Lung (tissue), 11 donors: ENCODE measurements at regions not wholly inside any gene's neighbourhood (a gene's known extent, or its start where the extent isn't known, plus 50 kb on each side); places are given as distances from the start of the nearest gene placed in this dataset.
"Not testable (repeated sequence)": the region's sequence is repeated elsewhere in the genome, so short reads cannot be mapped to it uniquely, and the experiment has no call there.

Experiments used
- ATAC-seq: fragments of 200-7000 bp; cut with Tn5 transposase; one replicate; pipeline ENCODE4 v1.9.1; 2020; ENCODE audit warnings: moderate number of reproducible peaks; ENCODE audit not compliant: insufficient read depth, low FRiP score
- DNase-seq, 3 donors: peaks; one replicate each; pipeline ENCODE4 v3.0.0-alpha.2; 2013 to 2017
- H3K27ac ChIP-seq, 2 donors: one replicate each; pipeline ENCODE4 v1.5.1; 2013; ENCODE audit warnings: mild to moderate bottlenecking in 2 of 2, moderate library complexity in 2 of 2, control low read depth in 1 of 2, inconsistent platforms in 1 of 2, low read depth in 1 of 2, low read length in 1 of 2
- H3K27me3 ChIP-seq, 3 donors: one replicate each; pipeline ENCODE4 v1.5.1; 2013; ENCODE audit warnings: low read length in 2 of 3; ENCODE audit not compliant: control insufficient read depth in 3 of 3, insufficient read depth in 3 of 3
- H3K36me3 ChIP-seq, 4 donors: one replicate each; pipeline ENCODE4 v1.5.1; 2013; ENCODE audit warnings: low read length in 4 of 4, mild to moderate bottlenecking in 1 of 4, moderate library complexity in 1 of 4; ENCODE audit not compliant: control insufficient read depth in 4 of 4, insufficient read depth in 4 of 4
- H3K4me1 ChIP-seq, 5 donors: one replicate each; pipeline ENCODE4 v1.5.1; 2013; ENCODE audit warnings: low read length in 5 of 5, mild to moderate bottlenecking in 2 of 5, moderate library complexity in 1 of 5; ENCODE audit not compliant: control insufficient read depth in 5 of 5, insufficient read depth in 5 of 5
- H3K4me3 ChIP-seq: one replicate; pipeline ENCODE4 v1.5.1; 2013; ENCODE audit warnings: mild to moderate bottlenecking, control low read depth, moderate library complexity
- H3K9ac ChIP-seq, 2 donors: one replicate each; pipeline ENCODE4 v1.5.1; 2013; ENCODE audit warnings: low read length in 2 of 2, control low read depth in 1 of 2; ENCODE audit not compliant: insufficient read depth in 1 of 2
- H3K9me3 ChIP-seq, 4 donors: one replicate each; pipeline ENCODE4 v1.5.1; 2013; ENCODE audit warnings: low read length in 3 of 4, mild to moderate bottlenecking in 1 of 4, moderate library complexity in 1 of 4; ENCODE audit not compliant: control insufficient read depth in 4 of 4, insufficient read depth in 3 of 4
- WGBS, 2 donors: extraction: QIAGEN DNeasy Blood & Tissue Kit; methylation state at CpG; one replicate each; pipeline ENCODE4 v1.1.7; 2013; 5-methylcytosine and 5-hydroxymethylcytosine counted together
- TF ChIP-seq, protein P1 (sequence below): IDR thresholded peaks from 2 replicates; pipeline ENCODE4 v1.5.1; 2012; ENCODE audit warnings: mild to moderate bottlenecking; ENCODE audit errors: control extremely low read depth, extremely low read depth
- donor health status: control.
- donor health status: control.
- donor health status: Bipolar disorder and iron deficiency.
- donor health status: healthy.
- donor health status: DM: yes; HTN: yes; CAD: no.

DNA sequence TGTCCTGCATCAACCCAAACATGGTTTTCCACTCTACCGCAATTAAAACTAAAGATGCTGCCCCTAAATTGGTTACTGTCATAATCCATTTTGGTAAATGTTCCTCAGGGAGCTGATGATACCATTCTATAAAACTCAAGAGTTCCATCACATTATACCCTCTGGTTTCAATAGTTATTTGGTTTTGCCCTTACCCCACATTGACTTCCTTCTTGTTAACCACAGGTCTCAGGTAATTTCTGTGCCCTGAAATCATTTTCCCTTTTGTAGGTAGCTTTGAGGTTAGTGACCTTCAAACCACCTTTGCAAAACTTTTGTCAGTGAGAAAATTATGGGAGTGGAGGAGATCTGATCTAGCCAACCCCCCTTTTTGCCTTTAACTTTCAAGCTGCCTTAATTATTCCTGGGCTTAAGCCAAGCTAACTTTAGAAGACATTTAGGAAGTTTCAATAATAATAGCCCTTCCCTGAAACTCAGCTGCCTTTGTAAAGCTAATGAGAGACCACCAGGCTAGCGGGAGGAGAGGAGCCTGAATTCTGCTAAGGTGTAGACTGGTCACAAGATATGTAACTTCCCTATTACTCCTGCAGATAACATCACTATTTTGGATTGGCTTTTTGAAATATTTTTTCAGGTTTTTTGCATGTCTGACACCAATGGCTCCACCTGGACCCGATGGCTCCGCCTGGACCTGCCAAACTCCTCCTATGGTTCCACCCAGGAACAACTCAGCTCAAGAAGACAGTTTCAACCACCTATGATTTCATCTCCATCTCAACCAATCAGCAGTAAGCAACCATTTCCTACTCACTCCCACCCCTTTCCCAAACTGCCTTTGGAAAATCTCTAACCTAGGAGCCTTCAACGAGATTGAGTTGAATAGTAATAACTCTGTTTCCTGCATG, 224.9 kb downstream of the HS3ST3B1 start:
- H3K4me1 ChIP-seq = no peaks in the 10 kb centered on the region
- H3K4me3 ChIP-seq = no peak overlapping the region
- no peak overlapping the region for H3K27ac ChIP-seq
- no peak overlapping the region for H3K9ac ChIP-seq
- no peak for ATAC-seq
- TF ChIP-seq, protein P1, sequence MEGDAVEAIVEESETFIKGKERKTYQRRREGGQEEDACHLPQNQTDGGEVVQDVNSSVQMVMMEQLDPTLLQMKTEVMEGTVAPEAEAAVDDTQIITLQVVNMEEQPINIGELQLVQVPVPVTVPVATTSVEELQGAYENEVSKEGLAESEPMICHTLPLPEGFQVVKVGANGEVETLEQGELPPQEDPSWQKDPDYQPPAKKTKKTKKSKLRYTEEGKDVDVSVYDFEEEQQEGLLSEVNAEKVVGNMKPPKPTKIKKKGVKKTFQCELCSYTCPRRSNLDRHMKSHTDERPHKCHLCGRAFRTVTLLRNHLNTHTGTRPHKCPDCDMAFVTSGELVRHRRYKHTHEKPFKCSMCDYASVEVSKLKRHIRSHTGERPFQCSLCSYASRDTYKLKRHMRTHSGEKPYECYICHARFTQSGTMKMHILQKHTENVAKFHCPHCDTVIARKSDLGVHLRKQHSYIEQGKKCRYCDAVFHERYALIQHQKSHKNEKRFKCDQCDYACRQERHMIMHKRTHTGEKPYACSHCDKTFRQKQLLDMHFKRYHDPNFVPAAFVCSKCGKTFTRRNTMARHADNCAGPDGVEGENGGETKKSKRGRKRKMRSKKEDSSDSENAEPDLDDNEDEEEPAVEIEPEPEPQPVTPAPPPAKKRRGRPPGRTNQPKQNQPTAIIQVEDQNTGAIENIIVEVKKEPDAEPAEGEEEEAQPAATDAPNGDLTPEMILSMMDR = no peak
- no peaks in the 10 kb centered on the region for H3K27me3 ChIP-seq
- DNase-seq = no peak
- H3K36me3 ChIP-seq = no peaks in the 10 kb centered on the region
- 77 to 78% methylated on average over 5 of the region's 5 CpGs for WGBS, 2 donors
- H3K9me3 ChIP-seq = no peaks in the 10 kb centered on the region

DNA sequence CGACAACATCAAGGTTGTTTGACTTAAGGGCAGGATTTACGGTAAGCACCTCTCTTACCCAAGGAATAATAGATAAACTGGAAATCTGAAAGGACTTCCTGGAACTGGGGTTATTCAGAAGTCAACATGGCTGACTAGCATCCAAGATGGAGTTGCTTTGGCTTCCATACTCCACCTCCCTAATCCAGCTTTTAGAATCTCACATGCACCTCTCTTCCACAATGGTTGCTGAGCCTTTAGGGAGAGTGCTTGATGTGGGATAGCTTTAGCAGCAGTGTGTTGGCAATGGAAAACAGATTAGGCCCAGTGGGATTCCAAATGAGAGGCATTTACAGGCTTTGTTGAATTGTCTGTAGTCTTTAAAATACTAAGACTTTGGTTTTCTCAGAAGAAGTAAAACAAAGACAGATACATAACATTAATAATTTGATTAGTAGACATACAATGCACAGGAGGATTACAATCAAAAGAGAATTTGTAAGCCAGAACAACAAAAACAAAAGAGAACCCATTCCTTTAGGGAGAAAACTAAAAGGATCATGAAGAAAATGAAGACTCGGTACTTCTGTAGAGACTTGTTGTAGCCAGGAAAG, 222.0 kb downstream of the HS3ST3B1 start:
- Histone ChIP-seq H3K36me3 (no peaks in the 10 kb centered on the region), H3K27ac (no peak overlapping the region), H3K9ac (no peak overlapping the region), H3K4me3 (no peak overlapping the region), H3K9me3 (no peaks in the 10 kb centered on the region), H3K27me3 (no peaks in the 10 kb centered on the region), H3K4me1 (no peaks in the 10 kb centered on the region)
- TF ChIP-seq, protein P1 = no peak
- DNase-seq (no peak), ATAC-seq (no peak)
- WGBS, 2 donors = 52 to 74% methylated on average over 3 of the region's 3 CpGs

DNA sequence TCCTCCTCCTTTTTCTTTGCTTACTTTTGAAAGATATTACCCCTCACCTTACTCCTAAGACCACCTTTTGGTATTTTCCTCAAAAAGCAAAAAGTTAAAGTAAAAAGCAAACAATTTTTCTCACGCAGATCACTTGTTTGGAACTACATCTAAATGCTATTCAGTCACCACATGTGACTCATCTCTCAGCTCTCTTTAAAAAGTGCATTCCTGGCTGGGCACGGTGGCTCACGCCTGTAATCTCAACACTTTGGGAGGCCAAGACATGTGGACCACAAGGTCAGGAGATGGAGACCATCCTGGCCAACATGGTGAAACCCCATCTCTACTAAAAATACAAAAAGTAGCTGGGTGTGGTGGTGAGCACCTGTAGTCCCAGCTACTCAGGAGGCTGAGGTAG, 218.0 kb downstream of the HS3ST3B1 start:
- not testable (repeated sequence) for H3K4me3 ChIP-seq, H3K27me3 ChIP-seq, ATAC-seq, H3K9me3 ChIP-seq, H3K9ac ChIP-seq, H3K27ac ChIP-seq, DNase-seq, H3K36me3 ChIP-seq, H3K4me1 ChIP-seq
- WGBS, 2 donors = 77 to 87% methylated on average over 3 of the region's 3 CpGs

DNA sequence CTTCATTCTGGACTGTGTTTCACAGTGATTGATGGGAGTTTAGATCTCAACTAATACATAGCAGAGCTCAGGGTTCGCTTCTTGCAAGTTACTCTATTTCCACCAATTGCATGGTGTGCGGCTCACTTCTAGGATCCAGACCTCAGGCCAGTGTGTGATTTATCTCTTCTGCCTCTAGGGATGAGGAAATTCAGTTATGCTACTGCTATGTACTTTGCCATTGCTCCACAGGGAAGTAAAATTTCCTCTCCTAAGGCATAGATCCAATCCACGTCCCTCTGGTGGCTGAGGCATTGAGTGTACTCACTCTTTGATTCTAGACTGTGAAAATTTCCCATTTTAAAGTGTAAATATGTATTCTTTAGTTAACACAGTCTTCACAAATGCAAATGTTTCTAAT, 214.1 kb downstream of the HS3ST3B1 start:
- no peaks in the 10 kb centered on the region for H3K9me3 ChIP-seq
- no peaks in the 10 kb centered on the region for H3K4me1 ChIP-seq
- no peak overlapping the region for H3K27ac ChIP-seq
- TF ChIP-seq, protein P1 = no peak
- ATAC-seq (no peak), DNase-seq (peak in 2 of 3 donors; percentile 9 to 34)
- H3K36me3 ChIP-seq = no peaks in the 10 kb centered on the region
- H3K27me3 ChIP-seq = no peaks in the 10 kb centered on the region
- H3K4me3 ChIP-seq = no peak overlapping the region
- no peak overlapping the region for H3K9ac ChIP-seq
- WGBS, 2 donors = 80 to 85% methylated on average over 3 of the region's 3 CpGs
